ENCODE measurements at regions not wholly inside any gene's neighbourhood (a gene's known extent, or its start where the extent isn't known, plus 50 kb on each side); places are given as distances from the start of the nearest gene placed in this dataset.

DNA sequence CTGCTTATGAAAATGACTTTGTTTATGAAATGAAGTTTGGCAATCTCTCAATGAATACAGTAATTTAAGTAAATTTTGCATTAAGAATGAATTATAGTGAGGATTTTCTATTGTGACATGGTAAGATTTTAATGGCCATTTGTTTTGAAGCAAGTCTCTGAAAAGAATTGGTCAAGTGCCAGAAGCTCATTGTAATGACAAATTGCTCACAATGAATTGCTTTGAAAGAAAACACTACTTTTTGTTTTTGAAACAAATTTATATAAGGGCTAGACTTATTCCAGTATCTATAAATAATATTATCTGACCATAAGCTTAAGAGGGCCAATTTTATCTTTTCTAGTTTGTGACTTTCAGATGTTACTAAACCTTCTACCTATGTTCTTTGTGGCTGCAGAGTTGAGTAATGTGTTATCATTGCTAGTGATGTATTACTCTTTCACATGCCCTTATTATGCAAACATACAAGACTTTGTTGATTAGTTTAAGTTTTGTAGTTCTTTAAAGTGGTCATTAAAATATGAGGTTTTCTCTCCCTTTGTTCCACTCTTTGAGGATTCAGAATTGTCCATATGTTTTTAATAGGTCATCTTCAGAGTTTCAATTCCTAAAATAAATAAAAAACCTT is 93.0 kb upstream of the ZNF608 start:
- no peak for TF ChIP-seq ATF2 (CRISPR knock-in tag; IDR thresholded peaks at IDR 0.05)
- TF ChIP-seq U2AF2 (IDR thresholded peaks at IDR 0.05; ENCODE audit: low read depth, low read length), result no peak
- TF ChIP-seq, protein P1, sequence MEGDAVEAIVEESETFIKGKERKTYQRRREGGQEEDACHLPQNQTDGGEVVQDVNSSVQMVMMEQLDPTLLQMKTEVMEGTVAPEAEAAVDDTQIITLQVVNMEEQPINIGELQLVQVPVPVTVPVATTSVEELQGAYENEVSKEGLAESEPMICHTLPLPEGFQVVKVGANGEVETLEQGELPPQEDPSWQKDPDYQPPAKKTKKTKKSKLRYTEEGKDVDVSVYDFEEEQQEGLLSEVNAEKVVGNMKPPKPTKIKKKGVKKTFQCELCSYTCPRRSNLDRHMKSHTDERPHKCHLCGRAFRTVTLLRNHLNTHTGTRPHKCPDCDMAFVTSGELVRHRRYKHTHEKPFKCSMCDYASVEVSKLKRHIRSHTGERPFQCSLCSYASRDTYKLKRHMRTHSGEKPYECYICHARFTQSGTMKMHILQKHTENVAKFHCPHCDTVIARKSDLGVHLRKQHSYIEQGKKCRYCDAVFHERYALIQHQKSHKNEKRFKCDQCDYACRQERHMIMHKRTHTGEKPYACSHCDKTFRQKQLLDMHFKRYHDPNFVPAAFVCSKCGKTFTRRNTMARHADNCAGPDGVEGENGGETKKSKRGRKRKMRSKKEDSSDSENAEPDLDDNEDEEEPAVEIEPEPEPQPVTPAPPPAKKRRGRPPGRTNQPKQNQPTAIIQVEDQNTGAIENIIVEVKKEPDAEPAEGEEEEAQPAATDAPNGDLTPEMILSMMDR (CRISPR knock-in tag; IDR thresholded peaks at IDR 0.05), result no peak

All from HepG2 (cell line).